Neutrophil (primary cell): ENCODE measurements at regions not wholly inside any gene's neighbourhood (a gene's known extent, or its start where the extent isn't known, plus 50 kb on each side); places are given as distances from the start of the nearest gene placed in this dataset.

Experiments used
- H3K27ac ChIP-seq: fragments of 200-600 bp; sonication (generic); 2 replicates; pipeline ENCODE4 v1.5.1; 2016; ENCODE audit warnings: mild to moderate bottlenecking, moderate library complexity
- H3K27me3 ChIP-seq: fragments of 200-600 bp; sonication (generic); 2 replicates; pipeline ENCODE4 v1.6.0; 2016; ENCODE audit warnings: mild to moderate bottlenecking
- H3K36me3 ChIP-seq: fragments of 200-600 bp; sonication (generic); 2 replicates; pipeline ENCODE4 v1.5.1; 2017
- H3K4me1 ChIP-seq, 2 experiments: fragments of 200-600 bp in 1 of 2; sonication (generic) in 1 of 2; 1 replicate in 1 of 2; 2 replicates in 1 of 2; pipeline versions ENCODE4 v1.5.1 to v1.6.1; 2013 to 2016; ENCODE audit warnings: low read depth in 1 of 2, low read length in 1 of 2, mild to moderate bottlenecking in 1 of 2, moderate library complexity in 1 of 2; ENCODE audit not compliant: control insufficient read depth in 1 of 2, insufficient read depth in 1 of 2
- H3K4me3 ChIP-seq, 2 experiments: fragments of 200-600 bp in 1 of 2; sonication (generic) in 1 of 2; 1 replicate in 1 of 2; 2 replicates in 1 of 2; pipeline ENCODE4 v1.5.1; 2013 to 2016; ENCODE audit warnings: low read depth in 1 of 2, low read length in 1 of 2, mild to moderate bottlenecking in 1 of 2, moderate library complexity in 1 of 2
- H3K9me3 ChIP-seq: fragments of 200-600 bp; sonication (generic); 2 replicates; pipeline ENCODE4 v1.5.1; 2016
- CTCF ChIP-seq: fragments of 200-600 bp; sonication (generic); IDR thresholded peaks from 2 replicates; pipeline ENCODE4 v1.5.1; 2016; ENCODE audit warnings: antibody characterized with exemption

- TF ChIP-seq CTCF: no peak
- Histone ChIP-seq H3K9me3 (no peaks in the 10 kb centered on the region), H3K27ac (no peak overlapping the region), H3K4me3 (no peak overlapping the region), H3K36me3 (no peaks in the 10 kb centered on the region), H3K27me3 (no peaks in the 10 kb centered on the region), H3K4me1 (no peaks in the 10 kb centered on the region)
These were observed 54.3 kb upstream of the CNTNAP4 start for GRCh38 chr16:76222853-76223252.

- H3K27me3 ChIP-seq: no peaks in the 10 kb centered on the region
- H3K27ac ChIP-seq: no peak overlapping the region
- TF ChIP-seq CTCF: no peak
- H3K4me3 ChIP-seq: no peak overlapping the region
- no peaks in the 10 kb centered on the region for H3K4me1 ChIP-seq
- H3K9me3 ChIP-seq: no peaks in the 10 kb centered on the region
- no peaks in the 10 kb centered on the region for H3K36me3 ChIP-seq
These were observed 51.2 kb upstream of the CNTNAP4 start for GRCh38 chr16:76226011-76226410.

GRCh38 chr16:76226481-76226880 lies 50.7 kb upstream of the CNTNAP4 start:
- Histone ChIP-seq H3K36me3 (no peaks in the 10 kb centered on the region), H3K27me3 (no peaks in the 10 kb centered on the region), H3K9me3 (no peaks in the 10 kb centered on the region), H3K4me1 (no peaks in the 10 kb centered on the region), H3K4me3 (no peak overlapping the region), H3K27ac (no peak overlapping the region)
- no peak for TF ChIP-seq CTCF
